K562 (cell line): ENCODE measurements at regions not wholly inside any gene's neighbourhood (a gene's known extent, or its start where the extent isn't known, plus 50 kb on each side); places are given as distances from the start of the nearest gene placed in this dataset.

Source experiments
- ATAC-seq: fragments of 200-7000 bp; cut with Tn5 transposase; 3 replicates; pipeline ENCODE4 v1.9.1; 2020; ENCODE audit warnings: moderate library complexity
- BruUV-seq: library from RNA; stranded (reverse); fragments of 400-500 nt; replicated peaks from 2 replicates; lab custom pipeline; 2021; lab: Mats Ljungman, UMichigan
- CTCF ChIA-PET: fragments of 300-600 bp; formaldehyde crosslinking; extraction: SDS; loops from one replicate; lab custom pipeline; 2021; ENCODE audit warnings: low intra/inter-chr PET ratio; lab: Yijun Ruan, JAX
- POLR2A ChIA-PET: fragments of 300-600, 350-650 bp; sonication (Branson Sonifier 250); formaldehyde crosslinking; extraction: SDS; loops from one replicate; lab custom pipeline; 2021; ENCODE audit warnings: antibody characterized with exemption, inconsistent platforms; lab: Yijun Ruan, JAX
- DNase-seq, 4 experiments: peaks; one replicate each; pipeline versions ENCODE4 v3.0.0 to v3.0.0-alpha.2; 2011 to 2018; ENCODE audit warnings: low spot score in 3 of 4, mixed read lengths in 3 of 4; ENCODE audit errors: extremely low read depth in 1 of 4
- FAIRE-seq: peaks from 2 replicates; lab custom pipeline; 2011; peaks lifted over from hg19 to GRCh38; lab: Jason Lieb, UNC
- H2AFZ ChIP-seq: 2 replicates; pipeline ENCODE4 v1.6.0; 2011; ENCODE audit warnings: low read depth, low read length, control low read depth, inconsistent platforms
- H3K27ac ChIP-seq: fragments of 200-600 bp; 3 replicates; pipeline ENCODE4 v1.8.0; 2011; ENCODE audit warnings: low read depth, mild to moderate bottlenecking, control low read depth, inconsistent platforms, low read length, moderate library complexity, mixed read lengths; ENCODE audit errors: extremely low read depth
- H3K27me3 ChIP-seq, 2 experiments: fragments of 300-600 bp in 1 of 2; 2 replicates in 1 of 2; 3 replicates in 1 of 2; pipeline versions ENCODE4 v1.6.0 to v1.8.0; 2011; ENCODE audit warnings: inconsistent platforms in 2 of 2, low read length in 2 of 2, mild to moderate bottlenecking in 1 of 2, mixed read lengths in 1 of 2, moderate library complexity in 1 of 2; ENCODE audit not compliant: control insufficient read depth in 2 of 2, insufficient read depth in 2 of 2
- H3K36me3 ChIP-seq: fragments of 300-600 bp; 3 replicates; pipeline ENCODE4 v1.8.0; 2011; ENCODE audit warnings: mild to moderate bottlenecking, low read length, inconsistent platforms; ENCODE audit not compliant: control insufficient read depth, insufficient read depth
- H3K4me1 ChIP-seq, 2 experiments: fragments of 200-600 bp in 1 of 2; replicated peaks in 1 of 2; 2 replicates in 1 of 2; 3 replicates in 1 of 2; pipeline versions ENCODE4 v1.5.1 to v1.8.0; 2011; ENCODE audit warnings: inconsistent platforms in 2 of 2, low read length in 2 of 2, mild to moderate bottlenecking in 1 of 2, mixed read lengths in 1 of 2, moderate library complexity in 1 of 2; ENCODE audit not compliant: control insufficient read depth in 2 of 2, insufficient read depth in 2 of 2
- H3K4me2 ChIP-seq: 2 replicates; pipeline ENCODE4 v1.6.1; 2011; ENCODE audit warnings: low read length, control low read depth, inconsistent platforms, mixed read lengths; ENCODE audit not compliant: insufficient read depth
- H3K4me3 ChIP-seq: fragments of 200-600 bp; sonication (generic), shearing (Covaris generic); 2 replicates; pipeline ENCODE4 v1.5.1; 2016; ENCODE audit warnings: control low read depth, inconsistent platforms
- H3K79me2 ChIP-seq: fragments of 200-600 bp; 3 replicates; pipeline ENCODE4 v1.8.0; 2011; ENCODE audit warnings: low read length, inconsistent platforms; ENCODE audit not compliant: control insufficient read depth, insufficient read depth
- H3K9ac ChIP-seq, 2 experiments: 2 replicates each; pipeline versions ENCODE4 v1.6.0 to v1.6.1; 2011; ENCODE audit warnings: low read depth in 2 of 2, low read length in 2 of 2, control low read depth in 1 of 2, inconsistent platforms in 1 of 2, mild to moderate bottlenecking in 1 of 2, mixed read lengths in 1 of 2; ENCODE audit not compliant: insufficient read depth in 1 of 2
- H3K9me1 ChIP-seq: one replicate; pipeline ENCODE4 v1.6.0; 2011; ENCODE audit warnings: inconsistent platforms, mild to moderate bottlenecking, low read length, moderate library complexity; ENCODE audit not compliant: control insufficient read depth, insufficient read depth
- H3K9me3 ChIP-seq: replicated peaks from 2 replicates; pipeline ENCODE4 v1.5.1; 2011; ENCODE audit warnings: low read depth, low read length, inconsistent platforms; ENCODE audit not compliant: control insufficient read depth, insufficient read depth
- H4K20me1 ChIP-seq: replicated peaks from 2 replicates; pipeline ENCODE4 v1.6.1; 2011; ENCODE audit warnings: low read length, inconsistent platforms, mixed read lengths; ENCODE audit not compliant: control insufficient read depth, insufficient read depth
- GATAD2A ChIP-seq: fragments of 450-650 bp; IDR thresholded peaks from 2 replicates; pipeline ENCODE4 v1.6.1; 2017
- HMG20B ChIP-seq: fragments of 250-450 bp; sonication (Bioruptor Pico); IDR thresholded peaks from 2 replicates; pipeline ENCODE4 v1.5.0; 2021; ENCODE audit warnings: mild to moderate bottlenecking
- MECOM ChIP-seq: fragments of 250-450 bp; sonication (Bioruptor Pico); IDR thresholded peaks from 2 replicates; pipeline ENCODE4 v1.8.0; 2022; ENCODE audit warnings: inconsistent platforms
- NR2F6 ChIP-seq: fragments of 450-650 bp; formaldehyde crosslinking; IDR thresholded peaks from 2 replicates; pipeline ENCODE4 v1.4.0; 2020; ENCODE audit warnings: mild to moderate bottlenecking
- NUFIP1 ChIP-seq: fragments of 450-650 bp; IDR thresholded peaks from 2 replicates; pipeline ENCODE4 v1.6.1; 2018; ENCODE audit not compliant: partially characterized antibody
- RBM34 ChIP-seq: fragments of 200-400 bp; formaldehyde crosslinking; IDR thresholded peaks from 2 replicates; pipeline ENCODE4 v1.6.1; 2018; ENCODE audit warnings: low read length, borderline replicate concordance; ENCODE audit not compliant: insufficient read depth
- RFX5 ChIP-seq: IDR thresholded peaks from 2 replicates; pipeline ENCODE4 v1.6.1; 2011; ENCODE audit warnings: low read depth, mild to moderate bottlenecking, improper control_type of control experiment, low read length
- SAFB ChIP-seq: fragments of 200-400 bp; formaldehyde crosslinking; IDR thresholded peaks from 2 replicates; pipeline ENCODE4 v1.6.1; 2017; ENCODE audit warnings: low read depth, low read length, borderline replicate concordance
- TFAM ChIP-seq: fragments of 250-450 bp; sonication (Bioruptor Pico); conservative IDR thresholded peaks from 2 replicates; pipeline ENCODE4 v1.5.0; 2021; ENCODE audit warnings: mild to moderate bottlenecking, moderate library complexity
- in situ Hi-C: fragments of 300-500 bp; cut with MboI; formaldehyde crosslinking; loops from 4 replicates; pipeline ENCODE4 v1.15.0; 2018; ENCODE audit warnings: inconsistent platforms, mixed read lengths
- intact Hi-C: fragments of 100-400 bp; cut with micrococcal nuclease; formaldehyde crosslinking; loops from 2 replicates; pipeline ENCODE4 v1.14.2; 2022
- TF ChIP-seq, protein P1 (sequence below), 2 experiments: fragments of 450-650 bp; IDR thresholded peaks; 2 replicates each; pipeline ENCODE4 v1.6.1; 2016; ENCODE audit warnings: mild to moderate bottlenecking in 2 of 2, borderline replicate concordance in 1 of 2, low read depth in 1 of 2, moderate library complexity in 1 of 2
- TF ChIP-seq, protein P2 (sequence below): sonication (generic); formaldehyde crosslinking; IDR thresholded peaks from 2 replicates; pipeline ENCODE4 v1.8.0; 2023; ENCODE audit warnings: mild to moderate bottlenecking, missing genetic modification reagents
- TF ChIP-seq, protein P3 (sequence below): fragments of 250-450 bp; sonication (Bioruptor Pico); IDR thresholded peaks from 2 replicates; pipeline ENCODE4 v1.8.0; 2022; ENCODE audit warnings: moderate library complexity, mild to moderate bottlenecking, inconsistent platforms

DNA sequence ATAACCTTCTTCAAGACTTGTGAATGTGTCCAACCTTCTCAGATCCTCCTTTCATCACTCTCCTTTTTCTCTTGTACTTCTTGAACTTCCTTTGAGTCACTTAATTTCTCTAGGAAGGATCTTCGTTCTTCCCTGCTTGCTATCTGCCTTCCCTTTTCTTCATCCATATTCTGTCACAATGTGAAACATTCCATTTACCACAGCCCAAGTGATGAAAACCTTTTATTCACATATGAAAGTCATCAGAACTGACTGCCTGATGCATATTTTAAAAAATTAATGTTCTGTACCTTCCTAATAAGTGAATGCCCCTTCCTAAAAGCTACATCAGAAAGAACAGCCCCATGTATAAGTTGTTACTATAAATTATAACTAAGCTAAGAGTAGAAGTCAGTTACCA is 520.4 kb upstream of the LUZP2 start (continued):
- TF ChIP-seq, protein P1, sequence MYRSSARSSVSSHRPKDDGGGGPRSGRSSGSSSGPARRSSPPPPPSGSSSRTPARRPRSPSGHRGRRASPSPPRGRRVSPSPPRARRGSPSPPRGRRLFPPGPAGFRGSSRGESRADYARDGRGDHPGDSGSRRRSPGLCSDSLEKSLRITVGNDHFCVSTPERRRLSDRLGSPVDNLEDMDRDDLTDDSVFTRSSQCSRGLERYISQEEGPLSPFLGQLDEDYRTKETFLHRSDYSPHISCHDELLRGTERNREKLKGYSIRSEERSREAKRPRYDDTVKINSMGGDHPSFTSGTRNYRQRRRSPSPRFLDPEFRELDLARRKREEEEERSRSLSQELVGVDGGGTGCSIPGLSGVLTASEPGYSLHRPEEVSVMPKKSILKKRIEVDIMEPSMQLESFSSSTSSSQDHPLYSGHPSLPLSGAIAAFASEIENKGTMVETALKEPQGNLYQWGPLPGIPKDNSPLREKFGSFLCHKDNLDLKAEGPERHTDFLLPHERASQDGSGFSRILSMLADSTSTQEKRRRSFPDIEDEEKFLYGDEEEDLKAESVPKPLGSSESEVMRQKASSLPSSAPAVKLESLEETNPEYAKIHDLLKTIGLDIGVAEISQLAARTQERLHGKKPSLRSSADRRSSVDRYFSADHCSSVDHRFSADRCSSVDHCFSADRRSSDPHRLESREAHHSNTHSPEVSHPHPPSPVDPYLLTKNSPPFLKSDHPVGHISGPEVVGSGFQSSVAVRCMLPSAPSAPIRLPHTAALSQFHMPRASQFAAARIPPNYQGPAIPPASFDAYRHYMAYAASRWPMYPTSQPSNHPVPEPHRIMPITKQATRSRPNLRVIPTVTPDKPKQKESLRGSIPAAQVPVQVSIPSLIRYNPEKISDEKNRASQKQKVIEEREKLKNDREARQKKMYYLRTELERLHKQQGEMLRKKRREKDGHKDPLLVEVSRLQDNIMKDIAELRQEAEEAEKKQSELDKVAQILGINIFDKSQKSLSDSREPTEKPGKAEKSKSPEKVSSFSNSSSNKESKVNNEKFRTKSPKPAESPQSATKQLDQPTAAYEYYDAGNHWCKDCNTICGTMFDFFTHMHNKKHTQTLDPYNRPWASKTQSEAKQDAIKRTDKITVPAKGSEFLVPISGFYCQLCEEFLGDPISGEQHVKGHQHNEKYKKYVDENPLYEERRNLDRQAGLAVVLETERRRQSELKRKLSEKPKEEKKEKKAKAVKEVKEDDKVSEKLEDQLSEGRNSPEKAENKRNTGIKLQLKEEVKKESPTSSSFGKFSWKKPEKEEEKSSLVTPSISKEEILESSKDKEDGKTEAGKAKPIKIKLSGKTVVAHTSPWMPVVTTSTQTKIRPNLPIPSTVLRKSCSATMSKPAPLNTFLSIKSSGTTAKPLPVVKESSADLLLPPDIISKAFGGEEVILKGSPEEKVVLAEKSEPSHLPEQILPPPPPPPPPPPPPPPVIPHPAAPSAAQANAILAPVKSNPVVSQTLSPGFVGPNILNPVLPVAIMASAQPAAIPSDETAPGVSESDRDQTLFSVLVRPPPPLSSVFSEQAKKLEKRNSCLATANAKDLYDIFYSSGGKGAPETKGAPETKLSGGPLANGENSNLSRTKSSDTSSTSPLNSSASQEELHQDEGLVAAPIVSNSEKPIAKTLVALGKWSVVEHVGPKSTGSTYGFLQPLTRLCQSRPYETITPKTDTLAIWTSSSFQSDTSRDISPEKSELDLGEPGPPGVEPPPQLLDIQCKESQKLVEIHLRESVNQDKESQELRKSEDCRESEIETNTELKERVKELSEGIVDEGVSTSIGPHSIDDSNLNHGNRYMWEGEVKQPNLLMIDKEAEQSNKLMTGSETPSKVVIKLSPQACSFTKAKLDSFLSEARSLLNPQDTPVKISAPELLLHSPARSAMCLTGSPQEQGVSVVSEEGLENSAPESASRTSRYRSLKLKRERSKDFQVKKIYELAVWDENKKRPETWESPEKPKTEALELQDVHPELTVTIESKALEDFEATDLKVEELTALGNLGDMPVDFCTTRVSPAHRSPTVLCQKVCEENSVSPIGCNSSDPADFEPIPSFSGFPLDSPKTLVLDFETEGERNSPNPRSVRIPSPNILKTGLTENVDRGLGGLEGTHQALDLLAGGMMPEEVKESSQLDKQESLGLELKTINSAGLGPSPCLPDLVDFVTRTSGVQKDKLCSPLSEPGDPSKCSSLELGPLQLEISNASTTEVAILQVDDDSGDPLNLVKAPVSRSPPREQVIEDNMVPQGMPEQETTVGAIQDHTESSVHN (IDR thresholded peaks at IDR 0.05; ENCODE audit: borderline replicate concordance in 1 of 2, low read depth in 1 of 2) = no peak
- no peak for TF ChIP-seq SAFB

DNA sequence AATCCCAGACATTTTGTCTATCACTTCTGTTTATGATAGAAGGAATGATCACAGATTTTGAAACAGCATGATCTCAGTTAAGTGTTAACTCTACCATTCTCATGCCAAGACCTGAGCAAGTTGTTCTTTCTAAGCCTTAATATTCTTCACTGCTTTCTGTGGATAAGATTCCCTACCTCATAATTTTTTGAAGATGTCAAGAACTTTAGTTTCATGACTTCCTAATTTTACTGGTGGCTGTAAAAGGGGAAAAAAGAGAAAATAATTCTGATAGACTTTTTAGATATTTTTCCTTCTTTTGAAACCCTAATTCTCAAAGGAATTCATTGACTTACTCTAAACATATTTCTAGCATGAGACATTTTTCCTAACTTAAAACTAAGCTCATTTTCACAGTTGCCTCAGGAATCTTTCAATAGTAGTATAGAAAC is 520.0 kb upstream of the LUZP2 start:
- Histone ChIP-seq H3K9ac (no peak overlapping the region), H3K9me1 (no peaks in the 10 kb centered on the region), H2AFZ (no peak overlapping the region), H3K27ac (no peak overlapping the region), H3K4me1 (no peaks in the 10 kb centered on the region), H3K36me3 (no peaks in the 10 kb centered on the region), H3K79me2 (no peaks in the 10 kb centered on the region), H3K27me3 (no peaks in the 10 kb centered on the region), H3K4me2 (no peak overlapping the region), H4K20me1 (no peaks in the 10 kb centered on the region), H3K9me3 (no peaks in the 10 kb centered on the region; the same call in 1 of the 2 replicates), H3K4me3 (no peak overlapping the region)
- ChIA-PET POLR2A (no interaction called here), CTCF (no interaction called here)
- intact Hi-C loops = no loop called here
- TF ChIP-seq NR2F6 (CRISPR knock-in tag) = no peak
- TF ChIP-seq MECOM = no peak
- no peak for TF ChIP-seq RBM34
- TF ChIP-seq RFX5 = no peak
- TF ChIP-seq, protein P2, sequence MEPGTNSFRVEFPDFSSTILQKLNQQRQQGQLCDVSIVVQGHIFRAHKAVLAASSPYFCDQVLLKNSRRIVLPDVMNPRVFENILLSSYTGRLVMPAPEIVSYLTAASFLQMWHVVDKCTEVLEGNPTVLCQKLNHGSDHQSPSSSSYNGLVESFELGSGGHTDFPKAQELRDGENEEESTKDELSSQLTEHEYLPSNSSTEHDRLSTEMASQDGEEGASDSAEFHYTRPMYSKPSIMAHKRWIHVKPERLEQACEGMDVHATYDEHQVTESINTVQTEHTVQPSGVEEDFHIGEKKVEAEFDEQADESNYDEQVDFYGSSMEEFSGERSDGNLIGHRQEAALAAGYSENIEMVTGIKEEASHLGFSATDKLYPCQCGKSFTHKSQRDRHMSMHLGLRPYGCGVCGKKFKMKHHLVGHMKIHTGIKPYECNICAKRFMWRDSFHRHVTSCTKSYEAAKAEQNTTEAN (CRISPR knock-in tag) = no peak
- no peak for TF ChIP-seq GATAD2A
- TF ChIP-seq, protein P3, sequence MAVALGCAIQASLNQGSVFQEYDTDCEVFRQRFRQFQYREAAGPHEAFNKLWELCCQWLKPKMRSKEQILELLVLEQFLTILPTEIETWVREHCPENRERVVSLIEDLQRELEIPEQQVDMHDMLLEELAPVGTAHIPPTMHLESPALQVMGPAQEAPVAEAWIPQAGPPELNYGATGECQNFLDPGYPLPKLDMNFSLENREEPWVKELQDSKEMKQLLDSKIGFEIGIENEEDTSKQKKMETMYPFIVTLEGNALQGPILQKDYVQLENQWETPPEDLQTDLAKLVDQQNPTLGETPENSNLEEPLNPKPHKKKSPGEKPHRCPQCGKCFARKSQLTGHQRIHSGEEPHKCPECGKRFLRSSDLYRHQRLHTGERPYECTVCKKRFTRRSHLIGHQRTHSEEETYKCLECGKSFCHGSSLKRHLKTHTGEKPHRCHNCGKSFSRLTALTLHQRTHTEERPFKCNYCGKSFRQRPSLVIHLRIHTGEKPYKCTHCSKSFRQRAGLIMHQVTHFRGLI = no peak
- no peak for TF ChIP-seq TFAM (CRISPR knock-in tag)
- no peak for TF ChIP-seq NUFIP1
- no peak for TF ChIP-seq HMG20B
- DNase-seq (no peak), FAIRE-seq (no peak), ATAC-seq (no peak)
- in situ Hi-C loops = no loop called here
- no TSS peak for BruUV-seq
